22Rv1 (cell line): ENCODE measurements at regions not wholly inside any gene's neighbourhood (a gene's known extent, or its start where the extent isn't known, plus 50 kb on each side); places are given as distances from the start of the nearest gene placed in this dataset.
"Not testable (repeated sequence)": the region's sequence is repeated elsewhere in the genome, so short reads cannot be mapped to it uniquely, and the experiment has no call there.

Source experiments
- H3K27ac ChIP-seq: fragments of 450-650 bp; 2 replicates; pipeline ENCODE4 v1.5.1; 2017
- ZFX ChIP-seq: fragments of 450-650 bp; IDR thresholded peaks from 2 replicates; pipeline ENCODE4 v1.6.1; 2017; ENCODE audit warnings: antibody characterized with exemption, borderline replicate concordance
- TF ChIP-seq, protein P1 (sequence below): fragments of 450-650 bp; IDR thresholded peaks from 2 replicates; pipeline ENCODE4 v1.5.1; 2017; ENCODE audit warnings: mild to moderate bottlenecking

DNA sequence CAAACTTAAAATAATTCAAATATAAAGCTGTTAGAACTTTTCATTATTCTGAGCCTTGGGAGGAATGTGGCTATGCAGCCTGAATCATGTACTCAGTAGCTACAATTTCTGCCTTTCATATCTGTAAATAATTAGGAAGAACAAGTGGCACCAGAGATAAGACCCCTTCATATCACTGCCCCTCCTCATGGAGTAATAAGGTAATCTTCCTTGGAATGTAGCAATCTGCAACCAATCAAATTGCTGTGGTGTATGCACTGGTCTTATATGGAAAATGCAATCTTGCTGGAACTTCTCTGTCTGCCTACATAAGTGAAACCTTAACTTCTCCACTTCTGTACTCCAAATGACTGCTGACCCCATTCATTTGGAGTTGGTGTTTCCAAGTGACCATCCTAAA lies 104.4 kb upstream of the VANGL1 start:
- no peak overlapping the region for H3K27ac ChIP-seq
- no peak for TF ChIP-seq ZFX
- TF ChIP-seq, protein P1, sequence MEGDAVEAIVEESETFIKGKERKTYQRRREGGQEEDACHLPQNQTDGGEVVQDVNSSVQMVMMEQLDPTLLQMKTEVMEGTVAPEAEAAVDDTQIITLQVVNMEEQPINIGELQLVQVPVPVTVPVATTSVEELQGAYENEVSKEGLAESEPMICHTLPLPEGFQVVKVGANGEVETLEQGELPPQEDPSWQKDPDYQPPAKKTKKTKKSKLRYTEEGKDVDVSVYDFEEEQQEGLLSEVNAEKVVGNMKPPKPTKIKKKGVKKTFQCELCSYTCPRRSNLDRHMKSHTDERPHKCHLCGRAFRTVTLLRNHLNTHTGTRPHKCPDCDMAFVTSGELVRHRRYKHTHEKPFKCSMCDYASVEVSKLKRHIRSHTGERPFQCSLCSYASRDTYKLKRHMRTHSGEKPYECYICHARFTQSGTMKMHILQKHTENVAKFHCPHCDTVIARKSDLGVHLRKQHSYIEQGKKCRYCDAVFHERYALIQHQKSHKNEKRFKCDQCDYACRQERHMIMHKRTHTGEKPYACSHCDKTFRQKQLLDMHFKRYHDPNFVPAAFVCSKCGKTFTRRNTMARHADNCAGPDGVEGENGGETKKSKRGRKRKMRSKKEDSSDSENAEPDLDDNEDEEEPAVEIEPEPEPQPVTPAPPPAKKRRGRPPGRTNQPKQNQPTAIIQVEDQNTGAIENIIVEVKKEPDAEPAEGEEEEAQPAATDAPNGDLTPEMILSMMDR: no peak

DNA sequence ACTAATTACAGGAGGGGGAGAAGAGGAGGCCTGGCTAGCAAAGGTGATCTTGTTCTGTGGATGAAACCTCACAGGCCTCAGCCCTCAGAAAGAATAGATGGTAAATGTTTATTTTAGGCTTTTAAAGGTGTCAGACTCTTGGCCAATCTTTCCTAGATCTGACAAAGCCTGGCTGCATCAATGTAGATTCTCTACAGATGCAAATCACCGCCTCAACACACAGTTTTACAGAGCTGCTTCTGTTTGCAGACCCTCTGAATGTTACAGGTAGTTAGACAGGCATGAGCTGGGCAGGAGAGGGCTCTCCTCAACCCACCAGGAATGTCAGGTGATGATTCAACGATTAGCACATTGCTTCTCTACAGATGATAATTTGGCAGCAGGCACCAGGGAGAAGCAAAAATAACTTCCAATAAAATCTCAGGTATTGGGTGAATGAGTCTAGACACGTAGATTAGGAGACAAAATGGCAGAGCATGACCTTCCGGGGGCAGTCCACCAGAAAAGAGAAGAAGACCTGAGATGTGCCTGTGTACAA lies 105.4 kb upstream of the VANGL1 start:
- no peak for TF ChIP-seq ZFX
- TF ChIP-seq, protein P1: no peak
- H3K27ac ChIP-seq: no peak overlapping the region

DNA sequence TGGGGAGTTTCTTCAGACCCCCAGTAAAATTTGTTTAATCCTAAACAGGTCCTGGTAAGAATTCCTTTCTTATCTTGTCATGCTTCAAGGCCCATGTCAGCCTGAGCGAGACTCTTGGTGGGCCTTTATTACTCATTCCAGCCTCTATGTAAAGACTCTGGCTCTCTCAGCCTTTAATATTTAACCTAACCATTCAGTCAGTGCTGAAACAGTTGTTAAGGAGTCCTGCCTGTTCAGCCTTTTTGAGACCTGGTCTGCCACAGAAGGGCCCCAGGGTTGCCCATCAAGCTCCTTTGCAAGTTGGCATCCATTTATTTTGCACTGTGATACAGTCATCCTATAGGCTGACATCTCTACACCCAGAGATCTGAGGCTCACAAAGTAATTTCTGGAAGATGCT lies 107.7 kb upstream of the VANGL1 start:
- TF ChIP-seq, protein P1: no peak
- no peak for TF ChIP-seq ZFX
- H3K27ac ChIP-seq: no peak overlapping the region

DNA sequence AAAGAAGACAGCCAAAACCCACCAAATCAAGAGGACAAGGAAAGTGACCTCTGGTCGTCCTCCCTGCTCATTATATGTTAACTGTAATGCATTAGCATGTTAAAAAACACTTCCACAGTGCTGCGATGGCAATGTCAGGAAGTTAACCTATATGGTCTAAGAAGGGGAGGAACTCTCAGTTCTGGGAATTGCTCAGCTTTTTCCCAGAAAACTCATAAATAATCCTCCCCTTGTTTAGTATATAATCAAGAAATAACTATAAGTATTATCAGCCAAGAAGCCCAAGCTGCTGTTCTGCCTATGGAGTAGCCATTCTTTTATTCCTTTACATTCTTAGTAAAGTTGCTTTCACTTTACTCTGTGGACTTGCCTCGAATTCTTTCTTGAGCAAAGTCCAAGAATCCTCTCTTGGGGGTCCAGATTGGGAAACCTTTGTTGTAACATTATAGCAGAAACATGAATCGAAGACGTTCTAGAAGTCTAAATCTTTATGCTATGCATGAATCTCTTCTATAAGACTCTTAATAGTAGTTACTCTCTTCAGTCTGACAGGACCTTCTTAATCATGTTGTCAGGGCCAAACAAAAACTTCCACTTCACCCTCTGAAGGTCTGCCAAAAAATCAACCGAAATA lies 110.0 kb upstream of the VANGL1 start:
- TF ChIP-seq ZFX: no peak
- TF ChIP-seq, protein P1: no peak
- H3K27ac ChIP-seq: no peak overlapping the region

DNA sequence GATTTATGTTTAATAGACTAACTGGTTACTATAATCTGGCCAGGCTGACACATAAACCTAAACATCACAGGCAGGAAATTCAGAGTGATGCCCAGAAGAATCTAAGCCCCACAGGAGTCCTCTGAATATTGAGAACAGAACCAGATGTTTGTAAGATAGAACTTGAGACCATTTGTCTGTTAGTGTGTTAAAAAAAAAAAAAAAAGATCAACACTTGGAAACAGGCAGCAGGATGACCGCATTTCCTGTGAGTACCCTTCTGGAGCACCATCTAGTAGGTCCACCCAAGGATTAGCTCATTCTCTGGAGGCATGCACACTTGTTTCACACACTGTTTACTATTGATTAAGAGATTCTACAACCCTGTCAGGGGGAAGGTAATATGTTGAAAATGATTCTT lies 111.4 kb upstream of the VANGL1 start:
- H3K27ac ChIP-seq: no peak overlapping the region
- TF ChIP-seq, protein P1: no peak
- TF ChIP-seq ZFX: no peak

DNA sequence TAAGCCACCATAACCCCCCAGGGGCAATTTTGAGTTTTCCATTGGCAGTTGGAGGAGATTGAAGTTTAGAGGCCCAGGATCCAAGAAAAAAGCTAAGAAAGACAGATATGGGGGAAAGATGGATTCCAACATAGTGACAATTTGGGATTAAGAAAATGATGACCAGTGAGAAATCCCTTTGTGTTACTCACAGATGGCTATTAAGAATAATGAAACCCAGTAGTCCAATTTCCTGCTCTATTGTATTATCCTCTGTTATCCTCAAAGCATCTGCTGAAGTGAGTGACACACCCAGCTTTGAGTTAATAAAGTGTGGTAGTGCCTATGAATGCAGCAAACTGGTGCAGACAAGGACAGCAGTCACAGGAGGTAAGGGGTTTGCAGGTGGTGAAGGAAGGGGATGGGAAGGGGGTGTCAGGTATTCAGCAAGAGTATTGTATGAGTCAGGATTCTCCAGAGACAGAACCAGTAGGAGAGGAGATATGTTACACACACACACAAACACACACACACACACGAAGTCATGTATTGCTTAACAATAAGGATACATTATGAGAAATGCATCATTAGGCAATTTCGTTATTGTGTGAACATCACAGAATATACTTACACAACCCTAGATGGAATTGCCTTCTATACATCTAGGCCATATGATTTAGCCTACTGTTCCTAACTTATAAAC lies 112.4 kb upstream of the VANGL1 start:
- TF ChIP-seq ZFX: no peak
- TF ChIP-seq, protein P1: no peak
- no peak overlapping the region for H3K27ac ChIP-seq

DNA sequence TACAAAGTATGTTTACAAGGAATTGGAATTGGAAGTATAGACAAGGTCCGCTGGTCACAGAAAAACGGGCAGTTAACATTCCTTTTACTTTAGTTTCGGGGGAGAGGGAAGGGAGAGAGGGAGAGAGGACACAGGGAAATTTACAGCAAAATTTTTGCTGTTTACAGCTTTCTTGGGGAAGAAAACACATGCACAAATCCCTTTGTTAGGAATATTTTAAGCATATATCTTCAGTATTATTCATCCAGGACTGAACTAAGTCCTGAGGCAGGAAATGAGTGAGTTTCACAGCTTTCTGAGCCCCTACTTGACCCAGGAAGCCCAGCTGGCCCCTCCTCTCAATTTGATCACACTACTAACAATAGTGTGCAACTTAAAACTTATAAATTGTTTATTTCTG lies 113.4 kb upstream of the VANGL1 start:
- not testable (repeated sequence) for H3K27ac ChIP-seq

DNA sequence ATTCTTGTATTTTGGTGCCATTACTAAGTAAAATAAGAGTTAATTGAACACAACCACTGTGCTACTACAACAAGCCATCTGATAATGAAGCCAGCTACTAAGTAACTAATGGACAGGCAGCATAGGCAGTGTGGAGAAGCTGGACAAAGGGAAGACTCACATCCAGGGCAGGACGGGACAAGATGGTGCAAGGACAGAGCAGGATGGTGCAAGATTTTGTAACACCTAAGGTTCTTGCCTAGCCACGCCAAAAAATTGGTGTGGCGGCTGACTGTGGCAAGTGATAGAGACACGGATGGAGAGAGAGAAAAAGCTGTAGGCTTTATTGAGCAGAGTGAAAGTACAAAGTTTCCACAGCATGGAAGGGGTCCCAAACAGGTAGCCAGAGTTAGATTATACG lies 114.0 kb upstream of the VANGL1 start:
- no peak overlapping the region for H3K27ac ChIP-seq
- TF ChIP-seq, protein P1: no peak
- TF ChIP-seq ZFX: no peak
